Heart right ventricle (tissue), 16 donors: ENCODE measurements at regions not wholly inside any gene's neighbourhood (a gene's known extent, or its start where the extent isn't known, plus 50 kb on each side); places are given as distances from the start of the nearest gene placed in this dataset.

Experiments used
- ATAC-seq, 8 donors: fragments of 200-7000 bp; cut with Tn5 transposase; one replicate each; pipeline ENCODE4 v1.9.1; 2020; ENCODE audit warnings: mild to moderate bottlenecking in 8 of 8, moderate library complexity in 8 of 8, moderate number of reproducible peaks in 1 of 8
- DNase-seq, 2 donors: peaks; one replicate each; pipeline ENCODE4 v3.0.0-alpha.2; 2020
- H3K27ac ChIP-seq, 10 donors: fragments of 200-600 bp; sonication (generic) in 2 of 10; one replicate each; pipeline versions ENCODE4 v1.5.0 to v1.8.0; 2020 to 2022; ENCODE audit warnings: mild to moderate bottlenecking in 3 of 10
- H3K27me3 ChIP-seq, 7 donors: fragments of 200-600 bp; one replicate each; pipeline ENCODE4 v1.8.0; 2021 to 2022; ENCODE audit warnings: mild to moderate bottlenecking in 2 of 7
- H3K36me3 ChIP-seq, 9 donors: fragments of 200-600 bp; sonication (generic) in 1 of 9; one replicate each; pipeline versions ENCODE4 v1.5.0 to v1.8.0; 2020 to 2022; ENCODE audit warnings: mild to moderate bottlenecking in 2 of 9
- H3K4me1 ChIP-seq, 9 donors: fragments of 200-600 bp; sonication (generic) in 1 of 9; one replicate each; pipeline versions ENCODE4 v1.5.0 to v1.8.0; 2020 to 2022; ENCODE audit warnings: mild to moderate bottlenecking in 4 of 9
- H3K4me3 ChIP-seq, 10 donors: fragments of 200-600 bp; sonication (generic) in 2 of 10; one replicate each; pipeline versions ENCODE4 v1.5.0 to v1.8.0; 2020 to 2022; ENCODE audit warnings: mild to moderate bottlenecking in 7 of 10, moderate library complexity in 2 of 10
- H3K9me3 ChIP-seq, 11 donors: fragments of 200-600 bp in 10 of 11; sonication (generic) in 2 of 11; one replicate each; pipeline versions ENCODE4 v1.5.0 to v1.8.0; 2013 to 2022; ENCODE audit warnings: mild to moderate bottlenecking in 2 of 11, control low read depth in 1 of 11, moderate library complexity in 1 of 11
- WGBS, 2 donors: extraction: QIAGEN DNeasy Blood & Tissue Kit; methylation state at CpG; one replicate each; pipeline ENCODE4 v1.1.7; 2013; ENCODE audit warnings: inconsistent platforms in 1 of 2; 5-methylcytosine and 5-hydroxymethylcytosine counted together
- intact Hi-C, 10 donors: fragments of 100-400 bp; cut with DNase I; formaldehyde crosslinking; loops; one replicate each; pipeline versions ENCODE4 v1.11.1 to v1.14.2; 2022
- TF ChIP-seq, protein P1 (sequence below), 9 donors: fragments of 200-600 bp; sonication (generic) in 2 of 9; IDR thresholded peaks; one replicate each; pipeline versions ENCODE4 v1.5.0 to v1.8.0; 2021 to 2022; ENCODE audit warnings: antibody characterized with exemption in 9 of 9, mild to moderate bottlenecking in 5 of 9, moderate library complexity in 1 of 9
- donor health status: Arrhythmogenic right ventricular cardiomyopathy.
- donor health status: ischemic (EF 13 %, LVEDD 7.1; RV severe dilation, severe dysfunction).
- donor health status: healthy with polysubstance abuse.
- donor health status: DM: no; HTN: yes; CAD: no.
- donor health status: DM: no; HTN: no; CAD: no.
- donor health status: ischemic (EF 25% LVEDD 6.9; RV normal size, moderate dysfunction).
- donor health status: ischemic (EF 25% LVEDD 5.7; RV mildly dilated, moderate dysfunction).
- donor health status: healthy.
- donor health status: DM: yes; HTN: yes; CAD: no.
- donor health status: Ischemic cardiomyopathy.
- donor health status: ischemic (EF 35%, LVEDD 5.7; RV mildly dilated, moderate dysfunction).
- donor health status: nonischemic (EF 11% LVEDD 7.7; RV severe dilation, severe dysfunction).
- donor health status: DM: yes; HTN: yes; CAD: no.
- donor health status: PGD.
- donor health status: ischemic (EF 29% LVEDD 5.4; RV normal size, mild dysfunction).
- donor health status: nonischemic (EF 23%, LVEDD 6.1; RV moderate dilation, normal function).

DNA sequence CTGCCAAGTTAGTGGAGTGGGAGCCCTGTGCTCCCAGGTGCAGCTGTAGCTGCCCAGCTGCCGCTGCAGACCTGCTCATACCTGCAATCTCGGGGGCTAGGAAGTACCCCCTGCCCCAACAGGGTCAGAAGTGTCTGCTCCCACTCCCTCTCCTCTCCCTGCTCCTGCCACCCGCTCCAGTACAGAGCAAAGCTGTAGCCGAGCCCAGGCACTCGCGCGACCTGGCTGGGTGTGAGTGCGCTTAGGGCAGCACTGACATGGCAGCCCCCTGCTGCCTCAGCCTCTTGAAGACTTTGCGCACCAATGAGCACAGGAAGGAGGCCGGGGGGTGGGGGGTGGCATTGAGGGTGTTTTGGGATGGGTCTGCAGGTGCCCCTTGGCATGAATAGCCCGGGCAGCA, 1951.4 kb downstream of the SUCLG1 start:
- TF ChIP-seq, protein P1, sequence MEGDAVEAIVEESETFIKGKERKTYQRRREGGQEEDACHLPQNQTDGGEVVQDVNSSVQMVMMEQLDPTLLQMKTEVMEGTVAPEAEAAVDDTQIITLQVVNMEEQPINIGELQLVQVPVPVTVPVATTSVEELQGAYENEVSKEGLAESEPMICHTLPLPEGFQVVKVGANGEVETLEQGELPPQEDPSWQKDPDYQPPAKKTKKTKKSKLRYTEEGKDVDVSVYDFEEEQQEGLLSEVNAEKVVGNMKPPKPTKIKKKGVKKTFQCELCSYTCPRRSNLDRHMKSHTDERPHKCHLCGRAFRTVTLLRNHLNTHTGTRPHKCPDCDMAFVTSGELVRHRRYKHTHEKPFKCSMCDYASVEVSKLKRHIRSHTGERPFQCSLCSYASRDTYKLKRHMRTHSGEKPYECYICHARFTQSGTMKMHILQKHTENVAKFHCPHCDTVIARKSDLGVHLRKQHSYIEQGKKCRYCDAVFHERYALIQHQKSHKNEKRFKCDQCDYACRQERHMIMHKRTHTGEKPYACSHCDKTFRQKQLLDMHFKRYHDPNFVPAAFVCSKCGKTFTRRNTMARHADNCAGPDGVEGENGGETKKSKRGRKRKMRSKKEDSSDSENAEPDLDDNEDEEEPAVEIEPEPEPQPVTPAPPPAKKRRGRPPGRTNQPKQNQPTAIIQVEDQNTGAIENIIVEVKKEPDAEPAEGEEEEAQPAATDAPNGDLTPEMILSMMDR (IDR thresholded peaks at IDR 0.05) = no peak
- Histone ChIP-seq H3K27ac (no peak overlapping the region), H3K9me3 (peaks cover 0 to 23% (median 0%) of the 10 kb centered on the region in 11 donors), H3K27me3 (no peaks in the 10 kb centered on the region), H3K4me1 (no peaks in the 10 kb centered on the region), H3K4me3 (no peak overlapping the region), H3K36me3 (no peaks in the 10 kb centered on the region)
- intact Hi-C loops = no loop called here
- DNase-seq = no peak
- no peak for ATAC-seq
- WGBS, 2 donors = 95% methylated on average over 11 of the region's 11 CpGs

DNA sequence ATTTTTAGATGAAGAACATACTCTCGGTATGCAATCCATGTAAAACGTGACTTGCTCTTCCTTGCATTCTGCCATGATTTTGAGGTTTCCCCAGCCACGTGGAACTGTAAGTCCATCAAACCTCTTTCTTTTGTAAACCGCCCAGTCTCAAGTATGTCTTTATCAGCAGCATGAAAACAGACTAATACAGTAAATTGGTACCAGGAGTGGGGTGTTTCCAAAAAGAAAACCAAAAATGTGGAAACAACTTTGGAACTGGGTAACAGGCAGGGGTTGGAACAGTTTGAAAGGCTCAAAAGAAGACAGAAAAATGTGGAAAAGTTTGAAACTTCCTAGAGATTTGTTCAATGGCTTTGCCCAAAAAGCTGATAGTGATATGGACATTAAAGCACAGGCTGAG, 1957.9 kb downstream of the SUCLG1 start:
- DNase-seq (no peak), ATAC-seq (no peak)
- TF ChIP-seq, protein P1 (IDR thresholded peaks at IDR 0.05) = no peak
- WGBS, 2 donors = 85 to 88% methylated on average over 4 of the region's 4 CpGs
- Histone ChIP-seq H3K36me3 (no peaks in the 10 kb centered on the region), H3K27ac (no peak overlapping the region), H3K4me1 (no peaks in the 10 kb centered on the region), H3K4me3 (no peak overlapping the region), H3K27me3 (no peaks in the 10 kb centered on the region), H3K9me3 (peaks cover 0 to 37% (median 21%) of the 10 kb centered on the region in 11 donors)
- intact Hi-C loops = no loop called here

DNA sequence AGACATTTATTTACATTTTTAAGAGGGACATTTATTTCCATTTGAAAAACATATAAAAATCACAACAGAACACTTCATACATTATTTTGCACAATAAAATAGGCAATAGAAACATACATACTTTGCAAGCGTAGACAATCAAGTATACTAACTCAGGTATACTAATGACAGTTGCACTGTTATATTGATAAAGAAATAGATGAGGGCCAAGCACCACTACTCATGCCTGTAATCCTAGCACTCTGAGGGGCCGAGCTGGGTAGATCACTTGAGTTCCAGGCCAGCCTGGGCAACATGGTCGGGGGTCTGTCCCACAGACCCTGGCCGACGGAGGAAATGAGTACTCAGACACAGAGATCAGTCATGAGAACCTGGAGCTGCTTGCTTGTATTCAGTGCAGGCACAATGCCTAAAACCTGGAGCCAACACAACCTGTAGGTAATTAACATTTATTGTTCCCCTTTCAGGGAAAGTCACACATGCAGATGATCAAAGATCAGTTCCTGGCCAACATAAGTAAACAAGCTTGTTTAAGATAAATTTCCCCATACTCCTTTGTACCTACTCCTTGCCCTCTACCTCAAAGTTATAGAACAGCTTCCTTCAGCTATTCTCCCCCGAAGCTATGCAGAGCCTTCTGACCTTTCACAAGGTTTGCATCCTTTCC, 1960.2 kb downstream of the SUCLG1 start:
- Histone ChIP-seq H3K27me3 (no peaks in the 10 kb centered on the region), H3K9me3 (peaks cover 0 to 37% (median 21%) of the 10 kb centered on the region in 11 donors), H3K27ac (no peak overlapping the region), H3K36me3 (no peaks in the 10 kb centered on the region), H3K4me1 (no peaks in the 10 kb centered on the region), H3K4me3 (no peak overlapping the region)
- TF ChIP-seq, protein P1 (IDR thresholded peaks at IDR 0.05) = no peak
- WGBS, 2 donors = 85 to 91% methylated on average over 6 of the region's 6 CpGs
- ATAC-seq (no peak), DNase-seq (no peak)
- intact Hi-C loops = no loop called here

DNA sequence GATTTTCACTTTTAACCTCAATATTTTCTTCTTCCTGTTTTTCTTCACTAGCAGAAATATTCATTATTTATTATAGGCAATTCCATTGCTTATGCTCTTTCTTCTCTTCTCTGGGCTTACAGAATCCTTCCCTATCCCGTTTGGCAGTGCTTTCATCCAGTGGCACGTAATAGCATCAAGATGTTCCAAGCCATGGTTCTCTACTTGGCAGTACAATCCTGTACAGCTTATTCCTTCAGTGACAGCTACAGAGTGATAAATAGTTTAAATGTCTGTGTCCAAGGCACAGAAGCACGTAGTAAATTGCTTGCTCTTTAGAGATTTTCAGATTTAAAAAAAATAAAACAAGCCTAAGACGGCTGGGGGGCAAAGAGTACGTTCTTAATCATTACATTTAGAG, 1964.3 kb downstream of the SUCLG1 start:
- ATAC-seq (peak in 6 of 8 donors; percentile 65 to 99 (median 89)), DNase-seq (no peak)
- peak overlapping the region in 4 of 10 donors; percentile 27 to 57 (median 48) for H3K27ac ChIP-seq
- TF ChIP-seq, protein P1 (IDR thresholded peaks at IDR 0.05) = no peak
- 50 to 58% methylated on average over 5 of the region's 5 CpGs for WGBS, 2 donors
- H3K4me1 ChIP-seq = no peaks in the 10 kb centered on the region
- H3K9me3 ChIP-seq = peaks cover 0 to 12% (median 0%) of the 10 kb centered on the region in 11 donors
- H3K4me3 ChIP-seq = no peak overlapping the region
- H3K27me3 ChIP-seq = no peaks in the 10 kb centered on the region
- intact Hi-C loops = no loop called here
- H3K36me3 ChIP-seq = no peaks in the 10 kb centered on the region
